ENCODE measurements at regions not wholly inside any gene's neighbourhood (a gene's known extent, or its start where the extent isn't known, plus 50 kb on each side); places are given as distances from the start of the nearest gene placed in this dataset.

DNA sequence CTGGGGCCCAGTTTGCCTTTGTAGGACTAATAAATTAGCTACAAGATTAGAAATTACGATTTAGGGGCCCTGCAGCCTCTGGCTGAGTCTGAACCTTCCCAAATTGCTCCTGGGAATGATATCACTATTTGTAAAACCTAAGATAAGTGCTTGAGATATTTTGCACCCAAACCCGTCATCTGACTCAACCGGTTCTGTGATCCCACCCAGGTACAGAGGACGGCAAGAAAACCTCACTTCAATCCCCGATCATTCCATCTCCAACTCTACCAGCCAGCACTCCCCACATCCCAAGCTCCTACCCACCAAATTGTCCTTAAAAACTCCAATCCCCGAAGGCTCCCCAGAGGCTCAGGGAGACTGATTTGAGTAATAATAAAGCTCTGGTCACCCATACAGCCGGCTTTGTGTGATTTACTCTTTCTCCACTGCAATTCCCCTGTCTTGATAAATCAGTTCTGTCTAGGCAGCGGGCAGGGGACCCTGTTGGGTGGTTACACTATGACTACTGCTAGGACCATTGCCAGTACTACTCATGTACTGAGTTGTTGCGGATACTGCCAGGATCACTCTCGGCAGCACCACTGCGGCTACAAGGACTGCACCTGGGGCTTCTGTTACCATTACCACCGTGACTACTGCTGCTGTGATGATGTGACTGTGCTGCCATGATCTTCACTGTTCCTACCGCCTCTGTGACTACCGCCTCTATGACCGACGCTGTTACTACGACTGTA lies 73.1 kb downstream of the IRF8 start:
- no peak for DNase-seq (ENCODE audit: low read depth)

DNA sequence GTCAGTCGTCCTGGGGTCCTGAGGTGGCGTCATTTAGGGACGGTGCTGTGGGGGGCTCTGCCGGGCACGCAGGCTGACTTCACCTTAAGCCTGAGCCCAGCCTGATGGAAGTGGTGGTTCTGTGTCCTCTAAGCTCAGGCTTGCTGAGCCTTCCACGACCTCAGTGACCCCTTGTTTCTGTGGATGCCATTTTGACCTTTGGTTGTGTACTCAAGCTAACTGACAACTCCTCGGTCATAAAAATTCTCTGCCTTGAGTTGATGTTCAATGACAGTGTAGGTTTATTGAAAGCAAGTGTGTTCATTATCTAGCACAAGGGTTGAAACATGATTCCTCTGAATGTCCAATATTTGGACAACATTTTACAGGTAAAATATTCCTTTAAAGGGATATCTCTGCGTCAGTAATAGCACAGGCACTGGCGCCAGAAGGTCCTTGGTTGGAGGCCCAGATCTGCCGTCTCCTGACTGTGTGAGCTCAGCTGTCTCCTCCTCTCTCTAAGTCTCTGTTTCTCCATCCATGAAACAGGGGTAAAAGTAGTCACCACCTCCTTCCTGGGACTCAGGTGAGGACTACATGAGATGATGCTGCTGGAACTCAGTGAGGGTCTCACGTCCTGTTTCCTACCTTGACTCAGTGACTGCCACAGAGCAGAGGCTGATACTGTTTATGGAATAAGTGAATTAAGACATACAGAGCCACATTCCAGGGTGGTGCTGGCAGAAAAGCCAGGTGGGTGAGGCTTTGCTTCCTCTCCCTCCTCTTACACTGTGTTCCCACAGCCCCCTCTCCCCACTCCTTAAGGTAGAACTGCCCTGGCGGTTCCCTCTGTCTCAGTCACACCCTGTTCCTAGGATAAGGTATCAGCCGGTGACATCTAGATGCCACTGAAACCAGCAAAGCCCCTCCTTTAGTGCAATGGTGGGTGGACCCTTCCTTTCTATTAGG lies 75.7 kb downstream of the IRF8 start:
- no peak for DNase-seq (ENCODE audit: low read depth)

- no peak for DNase-seq (ENCODE audit: low read depth)
Measured at GRCh38 chr16:85975451-85975981, 76.6 kb downstream of the IRF8 start.

DNA sequence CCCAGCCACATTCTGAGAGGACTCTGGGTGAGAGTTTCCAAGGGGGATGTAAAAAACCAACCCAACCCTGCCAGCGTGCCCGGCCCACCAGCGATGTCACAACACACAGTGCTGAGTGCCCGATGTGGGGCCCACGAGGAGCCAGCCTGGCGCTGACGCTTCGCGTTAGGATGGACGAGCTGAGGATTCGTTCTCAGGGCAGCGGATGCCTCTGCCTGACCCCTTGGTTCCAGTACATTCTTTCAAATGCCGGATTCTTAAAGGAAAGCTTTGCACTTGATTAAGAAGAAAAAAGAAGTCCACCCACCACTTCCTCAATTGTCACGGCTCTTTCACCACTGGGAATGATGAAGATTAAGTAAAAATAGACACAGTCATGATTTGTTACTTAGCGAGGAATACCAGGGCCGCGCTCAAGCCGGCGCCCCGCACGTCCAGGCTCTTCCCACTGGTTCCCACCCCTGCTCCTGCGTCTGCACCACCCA lies 79.4 kb downstream of the IRF8 start:
- no peak for DNase-seq (ENCODE audit: low read depth)

DNA sequence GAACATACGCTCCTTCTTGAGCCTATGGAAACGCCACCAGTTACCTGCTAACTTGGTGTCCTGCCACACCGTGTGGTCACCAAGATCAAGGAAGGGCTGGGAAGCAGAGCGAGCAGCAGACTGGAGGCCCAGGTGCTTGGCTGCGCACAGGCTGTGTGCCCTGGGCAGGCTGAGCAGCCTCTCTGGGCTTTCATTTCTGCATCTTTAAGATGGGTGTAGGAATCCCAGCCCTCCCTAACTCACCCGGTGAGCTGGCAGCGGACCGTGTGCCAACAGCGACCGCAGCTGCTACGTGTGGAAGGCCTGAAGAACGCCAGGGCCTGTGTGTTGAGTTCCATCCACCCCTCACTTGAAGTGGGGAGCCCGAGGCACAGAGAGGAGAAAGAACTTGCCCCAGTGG lies 80.0 kb downstream of the IRF8 start:
- DNase-seq (ENCODE audit: low read depth): no peak

- DNase-seq (ENCODE audit: low read depth): no peak
Measured at GRCh38 chr16:85979605-85980004, 80.6 kb downstream of the IRF8 start.

GRCh38 chr16:85980686-85981085 lies 81.7 kb downstream of the IRF8 start:
- DNase-seq (ENCODE audit: low read depth): no peak

- no peak for DNase-seq (ENCODE audit: low read depth)
Measured at GRCh38 chr16:85981826-85982562, 83.0 kb downstream of the IRF8 start.

DNA sequence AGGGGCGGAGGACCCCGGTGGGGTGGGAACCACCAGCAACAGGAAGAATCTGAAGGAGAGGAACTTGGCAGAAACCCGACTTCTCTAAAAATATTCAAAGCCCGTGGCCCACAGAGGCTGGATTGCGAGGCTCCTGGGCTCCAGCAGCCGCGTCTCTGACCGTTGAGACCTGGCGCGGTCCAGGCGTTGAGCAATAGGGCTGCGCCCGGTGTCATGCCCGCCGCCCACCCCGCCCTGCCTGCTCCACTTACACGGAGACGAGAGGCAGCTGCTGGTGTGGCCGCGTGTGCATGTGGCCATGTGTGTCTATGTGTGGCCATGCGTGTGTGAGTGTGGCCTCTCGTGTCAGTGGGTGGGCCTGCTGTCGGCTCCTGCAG lies 83.6 kb downstream of the IRF8 start:
- no peak for DNase-seq (ENCODE audit: low read depth)

- DNase-seq (ENCODE audit: low read depth): no peak
Measured at GRCh38 chr16:85983064-85983463, 84.1 kb downstream of the IRF8 start.

DNA sequence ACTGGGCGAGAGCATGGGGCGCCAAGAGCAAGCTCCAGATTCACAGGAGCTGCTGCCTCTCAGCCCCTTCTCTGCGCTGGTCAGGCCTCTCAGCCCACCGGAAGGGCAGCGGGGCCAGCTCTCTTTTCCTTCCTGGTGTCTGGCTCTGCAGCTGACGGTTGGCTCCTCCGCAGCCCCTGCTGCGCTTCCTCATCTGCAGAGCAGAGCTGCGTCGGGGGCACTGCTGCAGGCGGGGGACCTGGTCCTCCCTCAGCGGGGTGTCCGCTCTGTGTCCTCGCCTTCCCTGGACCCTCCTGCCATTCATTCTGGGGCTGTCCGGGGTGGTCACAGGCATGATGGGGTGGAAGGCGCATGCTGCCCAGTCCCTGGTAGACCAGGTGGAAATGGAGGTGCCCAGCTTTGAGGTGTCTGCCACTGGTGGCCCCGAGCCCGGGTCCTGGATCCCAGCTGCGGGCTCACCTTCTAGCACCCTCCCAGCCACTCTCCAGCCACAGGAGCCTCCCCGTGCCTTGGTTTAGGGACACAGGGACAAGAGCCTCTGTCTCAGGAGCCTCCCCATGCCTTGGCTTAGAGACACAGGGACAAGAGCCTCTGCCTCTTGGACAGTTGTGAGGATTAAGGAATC lies 84.8 kb downstream of the IRF8 start:
- no peak for DNase-seq (ENCODE audit: low read depth)

DNA sequence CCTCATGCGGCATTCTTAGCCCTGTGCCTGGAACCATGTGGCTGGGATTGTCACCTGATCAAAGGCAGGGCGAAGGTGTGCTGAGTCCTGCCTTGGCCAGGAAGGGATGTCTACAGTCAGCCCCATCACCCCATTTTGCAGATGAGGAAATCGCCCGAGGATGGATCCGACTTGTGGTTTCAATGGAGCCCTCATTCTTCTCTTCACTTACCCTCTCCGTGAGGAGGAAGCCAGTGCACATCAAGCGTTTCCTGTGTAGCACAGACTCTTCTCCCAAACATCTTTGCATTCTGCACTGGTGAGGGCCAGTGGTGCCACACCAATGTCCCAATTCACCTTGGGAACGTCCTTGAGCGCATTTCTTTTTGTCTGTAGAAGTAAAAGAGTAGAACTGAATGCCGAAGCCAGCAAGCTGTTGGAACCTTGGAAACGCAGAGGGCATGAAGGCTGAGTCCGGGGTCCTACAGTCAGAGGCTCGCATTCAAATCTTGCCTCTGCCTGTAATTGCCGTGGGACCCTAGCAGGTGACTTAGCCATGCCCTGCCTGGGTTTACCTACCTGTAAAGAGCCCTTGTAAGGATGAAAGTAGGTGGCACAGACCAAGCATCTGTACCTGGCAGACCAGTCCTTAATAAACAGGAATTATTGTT lies 85.4 kb downstream of the IRF8 start:
- no peak for DNase-seq (ENCODE audit: low read depth)

DNA sequence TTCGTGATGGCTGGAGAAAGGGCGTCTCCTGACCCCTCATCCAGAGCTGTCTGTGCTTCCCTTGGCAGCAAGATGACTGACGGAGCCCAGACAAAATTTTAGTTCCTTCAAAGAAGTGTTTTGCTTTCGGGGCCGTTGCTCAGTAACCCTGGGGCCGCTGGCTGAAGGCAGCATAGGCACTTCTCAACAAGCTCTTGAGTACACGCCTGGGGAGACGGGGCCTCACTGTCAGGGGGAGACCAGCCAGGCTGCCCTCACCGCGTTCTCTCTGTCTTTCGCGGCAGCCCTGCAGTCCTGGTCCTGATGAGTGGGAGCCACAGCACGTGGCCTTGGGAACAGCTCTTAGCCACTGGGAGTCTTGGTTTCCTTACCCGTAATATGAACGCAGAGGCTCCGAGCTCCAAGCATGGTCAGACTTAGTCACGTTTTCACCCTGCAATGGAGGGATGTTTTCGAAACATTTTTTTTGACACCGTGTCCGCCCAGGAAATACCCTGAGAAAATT lies 86.0 kb downstream of the IRF8 start:
- no peak for DNase-seq (ENCODE audit: low read depth)

DNA sequence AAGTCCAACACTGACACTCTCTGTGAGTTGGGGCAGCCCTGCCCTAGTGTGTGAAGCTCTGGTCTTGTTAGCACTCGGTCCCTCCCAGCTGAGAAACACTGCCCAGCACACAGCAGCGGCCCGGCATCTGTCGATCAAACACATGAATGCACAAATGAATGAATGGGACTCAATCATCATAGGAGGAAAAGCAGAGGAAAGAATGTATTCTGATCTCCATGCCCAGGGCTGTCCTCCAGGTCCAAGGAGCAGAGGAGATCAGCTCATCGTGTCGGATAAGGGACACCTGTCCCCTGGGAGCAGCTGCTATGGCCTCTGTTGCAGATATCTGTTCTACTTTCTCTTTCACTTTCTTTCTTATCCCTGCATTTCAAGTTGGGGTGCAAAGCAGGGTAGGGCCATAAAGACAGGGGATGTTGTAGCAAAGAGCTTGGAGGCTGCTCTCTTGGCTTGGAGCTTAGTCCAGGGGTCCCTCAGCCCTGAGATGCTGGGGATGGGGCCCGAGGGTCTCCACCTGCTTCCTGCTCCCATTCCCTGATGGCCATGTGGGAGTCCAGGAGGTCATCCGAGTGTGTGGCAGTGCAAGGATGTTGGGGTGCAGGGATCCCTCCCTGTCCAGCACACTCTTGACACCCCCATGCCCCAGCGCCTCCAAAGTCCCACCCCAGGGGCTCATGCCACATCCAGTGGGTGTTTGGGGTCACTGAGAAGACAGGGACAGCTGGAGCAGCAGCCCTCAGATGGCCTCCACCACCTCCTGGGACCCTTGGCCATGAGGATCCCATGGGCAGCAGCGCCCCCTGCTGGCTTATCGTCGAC lies 88.2 kb downstream of the IRF8 start:
- DNase-seq (ENCODE audit: low read depth): no peak

GRCh38 chr16:85987750-85988078 lies 88.8 kb downstream of the IRF8 start:
- no peak for DNase-seq (ENCODE audit: low read depth)

GRCh38 chr16:85988306-85988705 lies 89.3 kb downstream of the IRF8 start:
- DNase-seq (ENCODE audit: low read depth): no peak

- no peak for DNase-seq (ENCODE audit: low read depth)
Measured at GRCh38 chr16:85988723-85989313, 89.9 kb downstream of the IRF8 start.

- no peak for DNase-seq (ENCODE audit: low read depth)
Measured at GRCh38 chr16:85989376-85989775, 90.4 kb downstream of the IRF8 start.

DNA sequence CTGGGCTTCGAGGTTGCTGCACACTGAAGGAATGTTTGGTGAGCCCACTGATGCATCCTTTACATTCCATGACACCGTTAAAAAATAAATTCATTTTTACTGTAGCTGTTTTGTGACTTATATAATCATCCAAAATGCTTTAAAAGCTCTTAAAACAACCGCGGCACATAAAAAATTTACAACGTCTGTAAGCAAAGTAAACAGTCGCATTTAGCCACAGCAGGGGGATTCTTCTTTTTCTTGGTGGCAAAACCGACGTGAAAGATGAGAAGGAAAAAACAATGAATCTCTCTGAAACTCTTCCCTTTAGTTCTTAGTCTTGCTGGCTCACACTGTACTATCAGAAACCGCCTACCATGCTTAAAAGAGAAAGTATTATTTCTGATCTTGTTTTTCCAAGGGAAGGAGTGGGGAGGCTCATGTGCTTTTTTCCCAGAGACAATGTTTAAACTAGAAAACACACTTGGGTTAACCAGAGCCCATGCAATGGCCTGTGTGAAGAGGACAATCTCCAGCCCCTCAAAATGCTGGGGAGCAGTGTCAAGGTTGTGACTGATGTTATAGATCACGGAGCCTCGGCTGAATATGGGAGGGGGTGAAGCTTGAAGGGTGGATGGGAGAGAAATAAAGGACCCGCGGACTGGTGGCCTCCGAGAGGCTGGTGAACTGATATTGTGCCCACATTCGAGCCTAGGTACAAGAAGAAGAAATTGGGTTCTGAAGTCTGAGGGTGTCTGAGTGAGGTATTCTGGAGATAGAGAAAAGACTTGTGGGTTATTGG lies 91.1 kb downstream of the IRF8 start:
- DNase-seq (ENCODE audit: low read depth): no peak

Data from HS-5 (cell line).